Upper lobe of left lung (tissue), 6 donors: ENCODE measurements at regions not wholly inside any gene's neighbourhood (a gene's known extent, or its start where the extent isn't known, plus 50 kb on each side); places are given as distances from the start of the nearest gene placed in this dataset.

ENCODE experiments used
- ATAC-seq, 2 donors: fragments of 200-7000 bp; cut with Tn5 transposase; one replicate each; pipeline ENCODE4 v1.9.1; 2022; ENCODE audit warnings: mild to moderate bottlenecking in 2 of 2, moderate library complexity in 2 of 2; ENCODE audit not compliant: low FRiP score in 2 of 2
- DNase-seq, 2 donors: peaks; one replicate each; pipeline ENCODE4 v3.0.0-alpha.2; 2019 to 2020
- H3K27ac ChIP-seq, 4 donors: fragments of 200-600 bp; sonication (generic); one replicate each; pipeline ENCODE4 v1.5.1; 2016 to 2019
- H3K27me3 ChIP-seq, 4 donors: fragments of 200-600 bp; sonication (generic); one replicate each; pipeline ENCODE4 v1.5.1; 2017 to 2019
- H3K36me3 ChIP-seq, 4 donors: fragments of 200-600 bp; sonication (generic); one replicate each; pipeline ENCODE4 v1.5.1; 2016 to 2019
- H3K4me1 ChIP-seq, 4 donors: fragments of 200-600 bp; sonication (generic); one replicate each; pipeline ENCODE4 v1.5.1; 2018 to 2019
- H3K4me3 ChIP-seq, 4 donors: fragments of 200-600 bp; sonication (generic); one replicate each; pipeline ENCODE4 v1.5.1; 2017 to 2019; ENCODE audit warnings: mild to moderate bottlenecking in 2 of 4, moderate library complexity in 1 of 4
- H3K9me3 ChIP-seq, 4 donors: fragments of 200-600 bp; sonication (generic); one replicate each; pipeline ENCODE4 v1.5.1; 2018 to 2019
- CTCF ChIP-seq, 6 experiments: fragments of 450-650 bp in 4 of 6; fragments of 200-600 bp in 2 of 6; sonication (generic) in 2 of 6; IDR thresholded peaks; one replicate each; pipeline ENCODE4 v1.5.1; 2016 to 2019; ENCODE audit warnings: antibody characterized with exemption in 6 of 6
- EP300 ChIP-seq, 4 donors: sonication (generic); formaldehyde crosslinking; IDR thresholded peaks; one replicate each; pipeline ENCODE4 v1.5.1; 2017; ENCODE audit warnings: antibody characterized with exemption in 4 of 4, control low read depth in 2 of 4
- POLR2A ChIP-seq, 4 donors: fragments of 450-650 bp; IDR thresholded peaks; one replicate each; pipeline ENCODE4 v1.5.1; 2016 to 2017; ENCODE audit warnings: antibody characterized with exemption in 4 of 4, mild to moderate bottlenecking in 2 of 4
- POLR2AphosphoS5 ChIP-seq, 2 donors: sonication (generic); formaldehyde crosslinking; IDR thresholded peaks; one replicate each; pipeline ENCODE4 v1.5.1; 2017; ENCODE audit warnings: antibody characterized with exemption in 2 of 2
- WGBS, 2 donors: methylation state at CpG; one replicate each; pipeline ENCODE4 v1.1.5; 2017 to 2018; 5-methylcytosine and 5-hydroxymethylcytosine counted together
- donor health status: DM: no; HTN: no; CAD: no; lungs with moderate emphysema.
- donor health status: DM: no; HTN: yes; CAD: no; lungs with severe emphysema.

- Histone ChIP-seq H3K27me3 (no peaks in the 10 kb centered on the region), H3K27ac (no peak overlapping the region), H3K4me1 (no peaks in the 10 kb centered on the region), H3K36me3 (no peaks in the 10 kb centered on the region), H3K9me3 (no peaks in the 10 kb centered on the region), H3K4me3 (no peak overlapping the region)
- no peak for DNase-seq
- no peak for ATAC-seq
- 69 to 77% methylated on average over 6 of the region's 6 CpGs for WGBS, 2 donors
- TF ChIP-seq POLR2A (IDR thresholded peaks at IDR 0.05) (no peak), EP300 (IDR thresholded peaks at IDR 0.05) (no peak), CTCF (IDR thresholded peaks at IDR 0.05) (no peak), POLR2AphosphoS5 (IDR thresholded peaks at IDR 0.05) (no peak)
These were observed 305.9 kb upstream of the SMIM30 start for GRCh38 chr7:113424185-113424817.

- 23 to 24% methylated on average over 4 of the region's 4 CpGs for WGBS, 2 donors
- peak; percentile 81 to 96 for ATAC-seq
- H3K36me3 ChIP-seq: no peaks in the 10 kb centered on the region
These were observed 303.5 kb upstream of the SMIM30 start for GRCh38 chr7:113421696-113422330.

GRCh38 chr7:113414401-113415035 is 296.2 kb upstream of the SMIM30 start:
- 30 to 31% methylated on average over 1 of the region's 1 CpG for WGBS, 2 donors
- Histone ChIP-seq H3K27ac (no peak overlapping the region), H3K36me3 (no peaks in the 10 kb centered on the region), H3K27me3 (no peaks in the 10 kb centered on the region), H3K9me3 (no peaks in the 10 kb centered on the region), H3K4me3 (no peak overlapping the region), H3K4me1 (no peaks in the 10 kb centered on the region)
- no peak for ATAC-seq
- no peak for DNase-seq
- TF ChIP-seq POLR2AphosphoS5 (IDR thresholded peaks at IDR 0.05): no peak

More at GRCh38 chr7:113421696-113422330, 303.5 kb upstream of the SMIM30 start:
- H3K27ac ChIP-seq: no peak overlapping the region
- no peaks in the 10 kb centered on the region for H3K9me3 ChIP-seq
- peak; percentile 44 to 87 (median 64) for TF ChIP-seq CTCF (IDR thresholded peaks at IDR 0.05)
- no peak for TF ChIP-seq POLR2AphosphoS5 (IDR thresholded peaks at IDR 0.05)
- no peaks in the 10 kb centered on the region for H3K4me1 ChIP-seq
- no peak overlapping the region for H3K4me3 ChIP-seq
- H3K27me3 ChIP-seq: no peaks in the 10 kb centered on the region
- DNase-seq: peak in 1 of 2 donors; percentile 78

GRCh38 chr7:113412410-113412809 is 294.1 kb upstream of the SMIM30 start:
- Histone ChIP-seq H3K36me3 (no peaks in the 10 kb centered on the region), H3K27me3 (no peaks in the 10 kb centered on the region), H3K4me1 (no peaks in the 10 kb centered on the region), H3K27ac (no peak overlapping the region), H3K9me3 (no peaks in the 10 kb centered on the region), H3K4me3 (no peak overlapping the region)
- no peak for DNase-seq
- TF ChIP-seq EP300 (IDR thresholded peaks at IDR 0.05) (no peak), POLR2AphosphoS5 (IDR thresholded peaks at IDR 0.05) (no peak), CTCF (IDR thresholded peaks at IDR 0.05) (no peak), POLR2A (IDR thresholded peaks at IDR 0.05) (no peak)
- no peak for ATAC-seq
- WGBS, 2 donors: 92 to 96% methylated on average over 1 of the region's 1 CpG

GRCh38 chr7:113410796-113411195 is 292.4 kb upstream of the SMIM30 start:
- Histone ChIP-seq H3K27me3 (no peaks in the 10 kb centered on the region), H3K9me3 (no peaks in the 10 kb centered on the region), H3K4me1 (no peaks in the 10 kb centered on the region), H3K4me3 (no peak overlapping the region), H3K36me3 (no peaks in the 10 kb centered on the region), H3K27ac (no peak overlapping the region)
- DNase-seq (no peak), ATAC-seq (no peak)
- TF ChIP-seq POLR2A (IDR thresholded peaks at IDR 0.05) (no peak), EP300 (IDR thresholded peaks at IDR 0.05) (no peak), POLR2AphosphoS5 (IDR thresholded peaks at IDR 0.05) (no peak), CTCF (IDR thresholded peaks at IDR 0.05) (no peak)
- WGBS, 2 donors: 79 to 88% methylated on average over 1 of the region's 1 CpG
